SK-N-SH (cell line): ENCODE measurements at regions not wholly inside any gene's neighbourhood (a gene's known extent, or its start where the extent isn't known, plus 50 kb on each side); places are given as distances from the start of the nearest gene placed in this dataset.

ENCODE experiments used
- CTCF ChIP-seq: fragments of 200-600 bp; sonication (generic); IDR thresholded peaks from 2 replicates; pipeline ENCODE4 v1.6.1; 2017; ENCODE audit warnings: antibody characterized with exemption, mild to moderate bottlenecking, moderate library complexity
- EP300 ChIP-seq, 2 experiments: IDR thresholded peaks; 2 replicates each; pipeline versions ENCODE4 v1.4.0 to v1.6.1; 2012; ENCODE audit warnings: borderline replicate concordance in 1 of 2, low read depth in 1 of 2, low read length in 1 of 2
- EZH2phosphoT487 ChIP-seq: fragments of 200-600 bp; sonication (generic); IDR thresholded peaks from 2 replicates; pipeline ENCODE4 v1.6.1; 2017; ENCODE audit warnings: low read depth, mixed run types, mild to moderate bottlenecking, antibody characterized with exemption, moderate library complexity, borderline replicate concordance
- GABPA ChIP-seq: IDR thresholded peaks from 2 replicates; pipeline ENCODE4 v1.4.0; 2012; ENCODE audit warnings: low read depth, mild to moderate bottlenecking
- NFIC ChIP-seq: IDR thresholded peaks from 2 replicates; pipeline ENCODE4 v1.4.0; 2012; ENCODE audit warnings: borderline replicate concordance
- POLR2AphosphoS5 ChIP-seq: IDR thresholded peaks from 2 replicates; pipeline ENCODE4 v1.6.1; 2012; ENCODE audit warnings: low read depth, low read length
- RCOR1 ChIP-seq: fragments of 150-350 bp; IDR thresholded peaks from 2 replicates; pipeline ENCODE4 v1.6.1; 2017; ENCODE audit warnings: antibody characterized with exemption, low read length
- RFX5 ChIP-seq: IDR thresholded peaks from 2 replicates; pipeline ENCODE4 v1.6.1; 2012; ENCODE audit warnings: mild to moderate bottlenecking, improper control_type of control experiment, low read length
- TAF1 ChIP-seq: IDR thresholded peaks from 2 replicates; pipeline ENCODE4 v1.6.1; 2012; ENCODE audit warnings: low read depth, mild to moderate bottlenecking, low read length, moderate library complexity, borderline replicate concordance
- USF1 ChIP-seq: IDR thresholded peaks from 2 replicates; pipeline ENCODE4 v1.4.0; 2012; ENCODE audit warnings: low read depth, borderline replicate concordance
- USF2 ChIP-seq: fragments of 150-350 bp; IDR thresholded peaks from 2 replicates; pipeline ENCODE4 v1.6.1; 2017; ENCODE audit warnings: antibody characterized with exemption, low read length, low read depth, borderline replicate concordance

- TF ChIP-seq RFX5, result no peak
- TF ChIP-seq CTCF, result no peak
- TF ChIP-seq POLR2AphosphoS5, result no peak
- no peak for TF ChIP-seq NFIC
- TF ChIP-seq EZH2phosphoT487, result no peak
- TF ChIP-seq TAF1, result no peak
- TF ChIP-seq RCOR1, result no peak
- TF ChIP-seq GABPA, result no peak
- TF ChIP-seq EP300 (IDR thresholded peaks at IDR 0.05; ENCODE audit: borderline replicate concordance in 1 of 2, low read depth in 1 of 2, low read length in 1 of 2), result no peak
- no peak for TF ChIP-seq USF2
- no peak for TF ChIP-seq USF1
These were observed 137.7 kb upstream of the POM121L12 start for GRCh38 chr7:52897713-52898112.
